H1 (cell line): ENCODE measurements at regions not wholly inside any gene's neighbourhood (a gene's known extent, or its start where the extent isn't known, plus 50 kb on each side); places are given as distances from the start of the nearest gene placed in this dataset.

ENCODE experiments used
- CBX5 ChIP-seq: fragments of 300-800, 300-1000 bp; sonication (generic); IDR thresholded peaks from 2 replicates; pipeline ENCODE4 v1.7.1; 2016; ENCODE audit warnings: antibody characterized with exemption, low read length, low read depth
- CBX8 ChIP-seq: fragments of 300-800, 300-1000 bp; sonication (generic); IDR thresholded peaks from 2 replicates; pipeline ENCODE4 v1.7.1; 2016; ENCODE audit warnings: low read depth, low read length, borderline replicate concordance
- CREB1 ChIP-seq: IDR thresholded peaks from 2 replicates; pipeline ENCODE4 v1.6.1; 2012; ENCODE audit warnings: inconsistent platforms
- KDM4A ChIP-seq: IDR thresholded peaks from one replicate; pipeline ENCODE4 v1.7.1; 2012; ENCODE audit warnings: low read depth, mild to moderate bottlenecking, moderate library complexity, low read length, inconsistent platforms; ENCODE audit not compliant: severe bottlenecking
- KDM5A ChIP-seq: fragments of 200-600 bp; IDR thresholded peaks from 2 replicates; pipeline ENCODE4 v1.7.1; 2012; ENCODE audit warnings: mild to moderate bottlenecking, low read length, inconsistent platforms, mixed read lengths
- POLR2A ChIP-seq, 2 experiments: IDR thresholded peaks; 1 replicate in 1 of 2; 2 replicates in 1 of 2; pipeline ENCODE4 v1.6.1; 2011; ENCODE audit warnings: low read depth in 2 of 2, low read length in 2 of 2, mild to moderate bottlenecking in 2 of 2; ENCODE audit errors: control extremely low read depth in 1 of 2
- RXRA ChIP-seq: IDR thresholded peaks from 2 replicates; pipeline ENCODE4 v1.6.1; 2011; ENCODE audit warnings: low read depth, mild to moderate bottlenecking, low read length, moderate library complexity; ENCODE audit not compliant: insufficient read depth
- SAP30 ChIP-seq: fragments of 300-600 bp; sonication (generic); IDR thresholded peaks from 2 replicates; pipeline ENCODE4 v1.7.1; 2012; ENCODE audit warnings: low read length, moderate library complexity, mild to moderate bottlenecking, inconsistent platforms; ENCODE audit not compliant: insufficient read depth, insufficient replicate concordance
- SIRT6 ChIP-seq: IDR thresholded peaks from one replicate; pipeline ENCODE4 v1.7.1; 2012; ENCODE audit warnings: low read length, inconsistent platforms

DNA sequence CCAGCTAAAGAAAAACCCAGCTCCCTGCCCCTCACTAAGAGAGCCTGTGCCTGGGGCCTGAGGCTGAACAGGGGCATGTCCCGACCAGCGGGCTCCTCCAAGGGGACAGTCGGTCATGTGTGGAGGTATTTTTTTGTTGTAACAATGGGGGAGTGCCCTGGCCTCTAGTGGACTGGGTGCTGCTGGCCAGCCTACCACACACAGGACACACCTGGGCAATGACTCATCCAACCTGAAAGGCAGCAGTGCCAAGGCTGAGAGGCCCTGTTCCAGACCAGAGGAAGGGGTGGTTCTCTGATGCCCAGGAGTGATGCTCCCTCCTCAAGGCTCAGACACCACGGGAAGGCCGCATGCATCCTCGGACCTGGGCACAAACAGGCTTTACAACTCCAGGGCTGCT is 181.5 kb downstream of the OLFM1 start (continued):
- no peak for TF ChIP-seq CBX5
- no peak for TF ChIP-seq CBX8
- no peak for TF ChIP-seq CREB1
- TF ChIP-seq SAP30, result no peak
- no peak for TF ChIP-seq SIRT6
- no peak for TF ChIP-seq KDM5A
- no peak for TF ChIP-seq KDM4A
- TF ChIP-seq RXRA, result no peak
- no peak for TF ChIP-seq POLR2A (IDR thresholded peaks at IDR 0.05; ENCODE audit: control extremely low read depth in 1 of 2, low read depth in 2 of 2, low read length in 2 of 2)
